Ovary (tissue), 3 donors: ENCODE measurements at regions not wholly inside any gene's neighbourhood (a gene's known extent, or its start where the extent isn't known, plus 50 kb on each side); places are given as distances from the start of the nearest gene placed in this dataset.

Experiments
- CTCF ChIP-seq, 3 donors: fragments of 450-650 bp in 2 of 3; fragments of 200-600 bp in 1 of 3; IDR thresholded peaks; one replicate each; pipeline versions ENCODE4 v1.5.1 to v1.8.0; 2016 to 2022; ENCODE audit warnings: antibody characterized with exemption in 3 of 3, mild to moderate bottlenecking in 1 of 3
- EP300 ChIP-seq: sonication (generic); formaldehyde crosslinking; IDR thresholded peaks from one replicate; pipeline ENCODE4 v1.6.1; 2017; ENCODE audit warnings: antibody characterized with exemption
- POLR2A ChIP-seq: fragments of 450-650 bp; IDR thresholded peaks from one replicate; pipeline ENCODE4 v1.6.1; 2017; ENCODE audit warnings: antibody characterized with exemption, mild to moderate bottlenecking, moderate library complexity
- donor health status: DM: no; HTN: no; CAD: no.

GRCh38 chr4:115780835-115781234, 667.4 kb upstream of the NDST4 start:
- TF ChIP-seq CTCF (IDR thresholded peaks at IDR 0.05) (no peak), POLR2A (no peak), EP300 (no peak)
